ENCODE measurements at regions not wholly inside any gene's neighbourhood (a gene's known extent, or its start where the extent isn't known, plus 50 kb on each side); places are given as distances from the start of the nearest gene placed in this dataset.

GRCh38 chr2:128557069-128557468 is 238.4 kb upstream of the HS6ST1 start:
- no peak overlapping the region for H3K4me3 ChIP-seq
- intact Hi-C loops (cut with micrococcal nuclease) = no loop called here
- TF ChIP-seq CTCF (IDR thresholded peaks at IDR 0.05; ENCODE audit: borderline replicate concordance) = no peak
- no peaks in the 10 kb centered on the region for H3K9me3 ChIP-seq (replicated peaks)
- peaks cover 7% of the 10 kb centered on the region for H3K4me1 ChIP-seq
- no peak overlapping the region for H3K27ac ChIP-seq (replicated peaks)
- DNase-seq = no peak
- H3K27me3 ChIP-seq (ENCODE audit: low read depth) = no peaks in the 10 kb centered on the region
- no peaks in the 10 kb centered on the region for H3K36me3 ChIP-seq

DNA sequence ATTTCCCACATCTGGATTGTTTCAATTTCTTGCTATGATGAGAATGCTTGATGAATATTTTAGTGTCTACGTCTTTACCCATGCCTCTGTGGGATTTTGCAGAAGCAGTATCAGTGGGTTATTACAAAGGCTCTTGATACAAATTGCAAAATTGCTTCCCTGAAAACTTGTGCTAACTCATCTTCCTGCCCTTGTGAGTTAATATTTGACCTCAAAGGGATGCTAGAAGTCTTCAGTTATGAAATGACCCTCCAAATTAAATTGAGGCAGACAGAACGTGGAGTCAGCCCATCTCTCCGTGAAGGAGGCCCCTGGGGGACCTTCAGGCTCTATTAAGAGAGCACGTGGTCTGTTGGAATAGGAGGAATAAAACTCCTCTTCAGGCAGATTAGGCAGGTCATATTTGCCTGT is 239.2 kb upstream of the HS6ST1 start:
- H3K27ac ChIP-seq (replicated peaks) = no peak overlapping the region
- H3K27me3 ChIP-seq (ENCODE audit: low read depth) = no peaks in the 10 kb centered on the region
- no peak for TF ChIP-seq CTCF (IDR thresholded peaks at IDR 0.05; ENCODE audit: borderline replicate concordance)
- intact Hi-C loops (cut with micrococcal nuclease) = no loop called here
- DNase-seq = no peak
- no peaks in the 10 kb centered on the region for H3K36me3 ChIP-seq
- no peak overlapping the region for H3K4me3 ChIP-seq
- H3K9me3 ChIP-seq (replicated peaks) = no peaks in the 10 kb centered on the region
- H3K4me1 ChIP-seq = peaks cover 1% of the 10 kb centered on the region

- no peak for DNase-seq
- no peak for TF ChIP-seq CTCF (IDR thresholded peaks at IDR 0.05; ENCODE audit: borderline replicate concordance)
- no peaks in the 10 kb centered on the region for H3K36me3 ChIP-seq
- H3K27ac ChIP-seq (replicated peaks) = no peak overlapping the region
- peaks cover 5% of the 10 kb centered on the region for H3K4me1 ChIP-seq
- intact Hi-C loops (cut with micrococcal nuclease) = no loop called here
- H3K4me3 ChIP-seq = no peak overlapping the region
- no peaks in the 10 kb centered on the region for H3K27me3 ChIP-seq (ENCODE audit: low read depth)
- no peaks in the 10 kb centered on the region for H3K9me3 ChIP-seq (replicated peaks)
Observed at GRCh38 chr2:128558441-128558840, 239.8 kb upstream of the HS6ST1 start.

DNA sequence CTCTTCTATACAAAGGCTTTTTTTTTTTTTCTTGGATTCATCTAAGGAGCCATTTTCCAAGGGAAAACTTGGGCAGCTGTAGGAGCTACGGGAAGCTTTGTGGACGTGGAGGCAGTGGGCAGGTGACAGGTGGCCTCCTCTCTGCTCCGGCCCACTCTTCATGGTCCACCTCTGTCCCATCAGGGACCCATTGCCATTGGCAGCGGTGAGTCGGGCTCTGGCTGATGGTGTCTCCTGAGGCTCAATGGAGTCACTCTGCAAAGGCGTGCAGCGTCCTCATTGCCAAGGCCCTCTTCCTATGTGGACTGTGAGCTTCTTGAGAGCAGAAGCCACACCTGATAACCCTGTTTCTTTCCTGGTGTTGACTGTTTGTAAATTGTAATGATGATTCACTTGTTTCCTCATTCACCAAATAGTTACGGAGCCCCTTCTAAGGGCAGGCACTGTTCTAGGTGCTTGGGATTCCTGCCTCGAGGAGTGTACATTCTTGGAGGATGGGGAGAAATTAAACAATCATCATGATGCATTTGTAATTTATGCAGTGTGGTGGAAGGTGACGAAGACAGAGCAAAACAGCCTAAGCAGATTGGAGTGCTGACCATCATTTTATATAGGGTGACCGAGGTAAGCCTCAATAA is 240.3 kb upstream of the HS6ST1 start:
- H3K4me1 ChIP-seq = peaks cover 7% of the 10 kb centered on the region
- H3K27me3 ChIP-seq (ENCODE audit: low read depth) = no peaks in the 10 kb centered on the region
- H3K9me3 ChIP-seq (replicated peaks) = no peaks in the 10 kb centered on the region
- no peak overlapping the region for H3K4me3 ChIP-seq
- no peaks in the 10 kb centered on the region for H3K36me3 ChIP-seq
- H3K27ac ChIP-seq (replicated peaks) = no peak overlapping the region
- intact Hi-C loops (cut with micrococcal nuclease) = no loop called here
- TF ChIP-seq CTCF (IDR thresholded peaks at IDR 0.05; ENCODE audit: borderline replicate concordance) = no peak
- no peak for DNase-seq

GRCh38 chr2:128559533-128560515 is 241.2 kb upstream of the HS6ST1 start:
- no peaks in the 10 kb centered on the region for H3K9me3 ChIP-seq (replicated peaks)
- H3K4me1 ChIP-seq = peaks cover 7% of the 10 kb centered on the region
- no peaks in the 10 kb centered on the region for H3K36me3 ChIP-seq
- no peak overlapping the region for H3K27ac ChIP-seq (replicated peaks)
- DNase-seq = no peak
- H3K4me3 ChIP-seq = no peak overlapping the region
- no peaks in the 10 kb centered on the region for H3K27me3 ChIP-seq (ENCODE audit: low read depth)
- intact Hi-C loops (cut with micrococcal nuclease) = no loop called here
- no peak for TF ChIP-seq CTCF (IDR thresholded peaks at IDR 0.05; ENCODE audit: borderline replicate concordance)

Data from left ventricle myocardium inferior (tissue), 1 donor.